ENCODE measurements at regions not wholly inside any gene's neighbourhood (a gene's known extent, or its start where the extent isn't known, plus 50 kb on each side); places are given as distances from the start of the nearest gene placed in this dataset.
A peak's percentile ranks its signal among the peaks of the same experiment; 100 is the strongest.

GRCh38 chr5:159784993-159785392 lies 131.3 kb upstream of the ADRA1B start:
- no peaks in the 10 kb centered on the region for H3K79me2 ChIP-seq (ENCODE audit: control insufficient read depth, insufficient read depth, low read length)
- ATAC-seq (no peak), DNase-seq (ENCODE audit: extremely low read depth in 1 of 4, low spot score in 3 of 4) (no peak), FAIRE-seq (no peak)
- intact Hi-C loops (cut with micrococcal nuclease) (no loop called here), in situ Hi-C loops (cut with MboI) (no loop called here)
- no TSS peak for BruUV-seq (replicated peaks)
- H4K20me1 ChIP-seq (replicated peaks; ENCODE audit: control insufficient read depth, insufficient read depth, low read length): no peaks in the 10 kb centered on the region
- no peak overlapping the region for H3K27ac ChIP-seq (ENCODE audit: extremely low read depth, low read depth, low read length)
- ChIA-PET POLR2A (no interaction called here), CTCF (ENCODE audit: low intra/inter-chr PET ratio) (no interaction called here)
- H3K36me3 ChIP-seq (ENCODE audit: control insufficient read depth, insufficient read depth, low read length): no peaks in the 10 kb centered on the region
- no peak overlapping the region for H3K9ac ChIP-seq (ENCODE audit: insufficient read depth in 1 of 2, low read depth in 2 of 2, low read length in 2 of 2)
- peaks cover 0 to 11% of the 10 kb centered on the region in 2 experiments; a peak in 2 of 5 replicates for H3K27me3 ChIP-seq (ENCODE audit: control insufficient read depth in 2 of 2, insufficient read depth in 2 of 2, low read length in 2 of 2)
- H3K4me3 ChIP-seq: no peak overlapping the region
- peak; percentile 64; the same call in 1 of the 2 replicates for TF ChIP-seq ESRRA (IDR thresholded peaks at IDR 0.05; ENCODE audit: borderline replicate concordance, low read depth)
- no peak for TF ChIP-seq ZNF589 (CRISPR knock-in tag; IDR thresholded peaks at IDR 0.05; ENCODE audit: low read depth)
- TF ChIP-seq CREB1 (IDR thresholded peaks at IDR 0.05): no peak
- TF ChIP-seq CREB1 (CRISPR knock-in tag; IDR thresholded peaks at IDR 0.05): no peak
- TF ChIP-seq, protein P1, sequence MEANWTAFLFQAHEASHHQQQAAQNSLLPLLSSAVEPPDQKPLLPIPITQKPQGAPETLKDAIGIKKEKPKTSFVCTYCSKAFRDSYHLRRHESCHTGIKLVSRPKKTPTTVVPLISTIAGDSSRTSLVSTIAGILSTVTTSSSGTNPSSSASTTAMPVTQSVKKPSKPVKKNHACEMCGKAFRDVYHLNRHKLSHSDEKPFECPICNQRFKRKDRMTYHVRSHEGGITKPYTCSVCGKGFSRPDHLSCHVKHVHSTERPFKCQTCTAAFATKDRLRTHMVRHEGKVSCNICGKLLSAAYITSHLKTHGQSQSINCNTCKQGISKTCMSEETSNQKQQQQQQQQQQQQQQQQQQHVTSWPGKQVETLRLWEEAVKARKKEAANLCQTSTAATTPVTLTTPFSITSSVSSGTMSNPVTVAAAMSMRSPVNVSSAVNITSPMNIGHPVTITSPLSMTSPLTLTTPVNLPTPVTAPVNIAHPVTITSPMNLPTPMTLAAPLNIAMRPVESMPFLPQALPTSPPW (CRISPR knock-in tag; IDR thresholded peaks at IDR 0.05): peak; percentile 23; the same call in 1 of the 2 replicates
- TF ChIP-seq FOSL1 (tag; conservative IDR thresholded peaks at IDR 0.05): peak; percentile 54; the same call in 1 of the 2 replicates
- TF ChIP-seq ZNF75A (CRISPR knock-in tag; IDR thresholded peaks at IDR 0.05): no peak
- no peak for TF ChIP-seq CSDE1 (IDR thresholded peaks at IDR 0.05)
- no peak for TF ChIP-seq NR2C2 (CRISPR knock-in tag; IDR thresholded peaks at IDR 0.05)
- no peak for TF ChIP-seq NR2C2 (tag; IDR thresholded peaks at IDR 0.05)
- no peak for TF ChIP-seq CBFB (CRISPR knock-in tag; IDR thresholded peaks at IDR 0.05)
- no peak for TF ChIP-seq SIRT6 (IDR thresholded peaks at IDR 0.05; ENCODE audit: low read depth, low read length)
- H3K9me3 ChIP-seq (replicated peaks; ENCODE audit: control insufficient read depth, insufficient read depth, low read depth, low read length): no peaks in the 10 kb centered on the region
- no peaks in the 10 kb centered on the region for H3K9me1 ChIP-seq (ENCODE audit: control insufficient read depth, insufficient read depth, low read length)
- H3K4me2 ChIP-seq (ENCODE audit: insufficient read depth, low read length): no peak overlapping the region
- no peak overlapping the region for H2AFZ ChIP-seq (ENCODE audit: low read depth, low read length)
- no peaks in the 10 kb centered on the region; a peak in 1 of 5 replicates for H3K4me1 ChIP-seq (replicated peaks in 1 of 2; ENCODE audit: control insufficient read depth in 2 of 2, insufficient read depth in 2 of 2, low read length in 2 of 2)
